AG08396 (cell line): ENCODE measurements at regions not wholly inside any gene's neighbourhood (a gene's known extent, or its start where the extent isn't known, plus 50 kb on each side); places are given as distances from the start of the nearest gene placed in this dataset.
"Not testable (repeated sequence)": the region's sequence is repeated elsewhere in the genome, so short reads cannot be mapped to it uniquely, and the experiment has no call there.

Experiments
- DNase-seq: peaks from one replicate; pipeline ENCODE4 v3.0.0; 2012; ENCODE audit warnings: low spot score, mixed read lengths

- DNase-seq = no peak
Observed at GRCh38 chr5:34447424-34447823, 208.7 kb upstream of the RAI14 start.

GRCh38 chr5:34449639-34450038, 206.5 kb upstream of the RAI14 start:
- DNase-seq = no peak

GRCh38 chr5:34450338-34450737, 205.8 kb upstream of the RAI14 start:
- DNase-seq = no peak

- DNase-seq = no peak
Observed at GRCh38 chr5:34452170-34452828, 203.8 kb upstream of the RAI14 start.

- no peak for DNase-seq
Observed at GRCh38 chr5:34455098-34455497, 201.0 kb upstream of the RAI14 start.

- no peak for DNase-seq
Observed at GRCh38 chr5:34459908-34460307, 196.2 kb upstream of the RAI14 start.

- DNase-seq = no peak
Observed at GRCh38 chr5:34460496-34460895, 195.6 kb upstream of the RAI14 start.

GRCh38 chr5:34464829-34465228, 191.3 kb upstream of the RAI14 start:
- DNase-seq = no peak

GRCh38 chr5:34465301-34465700, 190.8 kb upstream of the RAI14 start:
- DNase-seq = not testable (repeated sequence)

- not testable (repeated sequence) for DNase-seq
Observed at GRCh38 chr5:34466519-34467388, 189.4 kb upstream of the RAI14 start.

- no peak for DNase-seq
Observed at GRCh38 chr5:34467436-34467835, 188.7 kb upstream of the RAI14 start.

GRCh38 chr5:34467984-34468383, 188.1 kb upstream of the RAI14 start:
- DNase-seq = not testable (repeated sequence)

GRCh38 chr5:34469971-34470370, 186.2 kb upstream of the RAI14 start:
- no peak for DNase-seq

- peak; percentile 64 for DNase-seq
Observed at GRCh38 chr5:34474573-34475021, 181.5 kb upstream of the RAI14 start.

GRCh38 chr5:34475249-34475966, 180.7 kb upstream of the RAI14 start:
- DNase-seq = no peak

GRCh38 chr5:34476941-34477565, 179.1 kb upstream of the RAI14 start:
- no peak for DNase-seq

GRCh38 chr5:34480810-34481528, 175.2 kb upstream of the RAI14 start:
- DNase-seq = no peak

- DNase-seq = no peak
Observed at GRCh38 chr5:34483442-34484033, 172.6 kb upstream of the RAI14 start.

GRCh38 chr5:34484216-34484920, 171.8 kb upstream of the RAI14 start:
- no peak for DNase-seq

GRCh38 chr5:34485768-34486030, 170.4 kb upstream of the RAI14 start:
- DNase-seq = no peak
